ENCODE measurements at regions not wholly inside any gene's neighbourhood (a gene's known extent, or its start where the extent isn't known, plus 50 kb on each side); places are given as distances from the start of the nearest gene placed in this dataset.

GRCh38 chr5:158302029-158302428, 443.1 kb upstream of the CLINT1 start:
- Mint-ChIP-seq H3K4me3 (no peak overlapping the region), H3K36me3 (ENCODE audit: low read depth) (no peaks in the 10 kb centered on the region), H3K9me3 (ENCODE audit: insufficient read depth) (peaks cover 4% of the 10 kb centered on the region), H3K27ac (no peak overlapping the region), H3K27me3 (ENCODE audit: low read depth) (no peaks in the 10 kb centered on the region), H3K4me1 (ENCODE audit: low read depth) (no peaks in the 10 kb centered on the region)
- no peak for DNase-seq
- ChIA-PET POLR2A (no interaction called here), CTCF (interaction anchor here (0.5 kb wide), 1 partner anchor 12 kb away, joined by 3 read pairs; no protein-coding TSS in a partner anchor)
- ATAC-seq, result no peak

- DNase-seq, result no peak
- H3K4me3 Mint-ChIP-seq, result no peak overlapping the region
- no peak overlapping the region for H3K27ac Mint-ChIP-seq
- ChIA-PET CTCF (no interaction called here), POLR2A (no interaction called here)
- H3K9me3 Mint-ChIP-seq (ENCODE audit: insufficient read depth), result peaks cover 6% of the 10 kb centered on the region
- H3K4me1 Mint-ChIP-seq (ENCODE audit: low read depth), result no peaks in the 10 kb centered on the region
- H3K36me3 Mint-ChIP-seq (ENCODE audit: low read depth), result no peaks in the 10 kb centered on the region
- ATAC-seq, result no peak
- H3K27me3 Mint-ChIP-seq (ENCODE audit: low read depth), result no peaks in the 10 kb centered on the region
Measured at GRCh38 chr5:158301186-158301585, 442.2 kb upstream of the CLINT1 start.

DNA sequence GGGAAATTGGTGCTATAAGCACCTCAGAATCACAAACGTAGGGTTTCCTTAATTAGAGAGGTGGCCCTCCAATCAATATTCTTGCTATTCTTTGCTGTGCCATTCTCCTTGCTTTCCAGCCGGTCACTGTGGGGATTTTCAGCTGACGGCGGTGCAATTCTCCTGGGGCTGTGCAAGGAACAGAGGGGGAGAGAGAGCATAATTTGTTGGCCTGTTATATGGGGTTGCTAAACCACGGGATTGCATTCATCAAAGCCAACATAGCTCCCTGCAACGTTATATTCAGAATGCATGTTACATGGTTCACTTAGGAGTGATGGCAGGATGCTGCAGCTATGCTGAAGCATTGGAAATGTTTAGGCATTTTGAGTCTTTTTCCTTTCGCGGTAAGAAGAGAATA, 441.3 kb upstream of the CLINT1 start:
- H3K36me3 Mint-ChIP-seq (ENCODE audit: low read depth), result no peaks in the 10 kb centered on the region

GRCh38 chr5:158297002-158297527, 438.1 kb upstream of the CLINT1 start:
- no peaks in the 10 kb centered on the region for H3K27me3 Mint-ChIP-seq (ENCODE audit: low read depth)

More for the DNA sequence above, 441.3 kb upstream of the CLINT1 start:
- H3K27ac Mint-ChIP-seq, result no peak overlapping the region
- DNase-seq, result no peak
- H3K9me3 Mint-ChIP-seq (ENCODE audit: insufficient read depth), result peaks cover 7% of the 10 kb centered on the region
- CTCF ChIA-PET, result no interaction called here
- POLR2A ChIA-PET, result no interaction called here
- H3K4me3 Mint-ChIP-seq, result no peak overlapping the region
- no peaks in the 10 kb centered on the region for H3K4me1 Mint-ChIP-seq (ENCODE audit: low read depth)
- ATAC-seq, result no peak
- no peaks in the 10 kb centered on the region for H3K27me3 Mint-ChIP-seq (ENCODE audit: low read depth)

GRCh38 chr5:158294701-158295100, 435.8 kb upstream of the CLINT1 start:
- ATAC-seq (no peak), DNase-seq (no peak)
- CTCF ChIA-PET, result no interaction called here
- H3K27ac Mint-ChIP-seq, result no peak overlapping the region
- peaks cover 12% of the 10 kb centered on the region for H3K9me3 Mint-ChIP-seq (ENCODE audit: insufficient read depth)
- no peak overlapping the region for H3K4me3 Mint-ChIP-seq
- POLR2A ChIA-PET, result no interaction called here
- H3K4me1 Mint-ChIP-seq (ENCODE audit: low read depth), result no peaks in the 10 kb centered on the region
- H3K36me3 Mint-ChIP-seq (ENCODE audit: low read depth), result no peaks in the 10 kb centered on the region
- H3K27me3 Mint-ChIP-seq (ENCODE audit: low read depth), result no peaks in the 10 kb centered on the region

More at GRCh38 chr5:158297002-158297527, 438.1 kb upstream of the CLINT1 start:
- no peak for ATAC-seq
- peaks cover 12% of the 10 kb centered on the region for H3K9me3 Mint-ChIP-seq (ENCODE audit: insufficient read depth)
- H3K4me3 Mint-ChIP-seq, result no peak overlapping the region
- no peak for DNase-seq
- H3K27ac Mint-ChIP-seq, result no peak overlapping the region
- no peaks in the 10 kb centered on the region for H3K4me1 Mint-ChIP-seq (ENCODE audit: low read depth)
- ChIA-PET POLR2A (no interaction called here), CTCF (no interaction called here)
- no peaks in the 10 kb centered on the region for H3K36me3 Mint-ChIP-seq (ENCODE audit: low read depth)

GRCh38 chr5:158292981-158293380, 434.0 kb upstream of the CLINT1 start:
- CTCF ChIA-PET, result no interaction called here
- H3K4me3 Mint-ChIP-seq, result no peak overlapping the region
- H3K36me3 Mint-ChIP-seq (ENCODE audit: low read depth), result no peaks in the 10 kb centered on the region
- ATAC-seq (no peak), DNase-seq (no peak)
- no peak overlapping the region for H3K27ac Mint-ChIP-seq
- POLR2A ChIA-PET, result no interaction called here
- H3K27me3 Mint-ChIP-seq (ENCODE audit: low read depth), result no peaks in the 10 kb centered on the region
- peaks cover 12% of the 10 kb centered on the region for H3K9me3 Mint-ChIP-seq (ENCODE audit: insufficient read depth)
- H3K4me1 Mint-ChIP-seq (ENCODE audit: low read depth), result no peaks in the 10 kb centered on the region

- DNase-seq (no peak), ATAC-seq (no peak)
- POLR2A ChIA-PET, result no interaction called here
- CTCF ChIA-PET, result no interaction called here
- Mint-ChIP-seq H3K36me3 (ENCODE audit: low read depth) (no peaks in the 10 kb centered on the region), H3K27me3 (ENCODE audit: low read depth) (no peaks in the 10 kb centered on the region), H3K27ac (no peak overlapping the region), H3K4me3 (no peak overlapping the region), H3K4me1 (ENCODE audit: low read depth) (no peaks in the 10 kb centered on the region), H3K9me3 (ENCODE audit: insufficient read depth) (peaks cover 3% of the 10 kb centered on the region)
Measured at GRCh38 chr5:158289967-158290366, 431.0 kb upstream of the CLINT1 start.

GRCh38 chr5:158288272-158288657, 429.3 kb upstream of the CLINT1 start:
- no peak overlapping the region for H3K4me3 Mint-ChIP-seq
- no peak for DNase-seq
- POLR2A ChIA-PET, result no interaction called here
- no peaks in the 10 kb centered on the region for H3K4me1 Mint-ChIP-seq (ENCODE audit: low read depth)
- no peak for ATAC-seq
- H3K27ac Mint-ChIP-seq, result no peak overlapping the region
- no peaks in the 10 kb centered on the region for H3K9me3 Mint-ChIP-seq (ENCODE audit: insufficient read depth)
- no peaks in the 10 kb centered on the region for H3K36me3 Mint-ChIP-seq (ENCODE audit: low read depth)
- H3K27me3 Mint-ChIP-seq (ENCODE audit: low read depth), result no peaks in the 10 kb centered on the region
- CTCF ChIA-PET, result no interaction called here

- ATAC-seq (no peak), DNase-seq (no peak)
- H3K27me3 Mint-ChIP-seq (ENCODE audit: low read depth), result no peaks in the 10 kb centered on the region
- ChIA-PET POLR2A (no interaction called here), CTCF (no interaction called here)
- H3K27ac Mint-ChIP-seq, result no peak overlapping the region
- H3K9me3 Mint-ChIP-seq (ENCODE audit: insufficient read depth), result no peaks in the 10 kb centered on the region
- no peaks in the 10 kb centered on the region for H3K4me1 Mint-ChIP-seq (ENCODE audit: low read depth)
- H3K36me3 Mint-ChIP-seq (ENCODE audit: low read depth), result no peaks in the 10 kb centered on the region
- H3K4me3 Mint-ChIP-seq, result no peak overlapping the region
Measured at GRCh38 chr5:158287643-158288271, 428.8 kb upstream of the CLINT1 start.

- CTCF ChIA-PET, result no interaction called here
- POLR2A ChIA-PET, result no interaction called here
- Mint-ChIP-seq H3K4me1 (ENCODE audit: low read depth) (no peaks in the 10 kb centered on the region), H3K27me3 (ENCODE audit: low read depth) (no peaks in the 10 kb centered on the region), H3K9me3 (ENCODE audit: insufficient read depth) (no peaks in the 10 kb centered on the region), H3K27ac (no peak overlapping the region), H3K4me3 (no peak overlapping the region), H3K36me3 (ENCODE audit: low read depth) (no peaks in the 10 kb centered on the region)
- DNase-seq (no peak), ATAC-seq (no peak)
Measured at GRCh38 chr5:158286827-158287226, 427.9 kb upstream of the CLINT1 start.

DNA sequence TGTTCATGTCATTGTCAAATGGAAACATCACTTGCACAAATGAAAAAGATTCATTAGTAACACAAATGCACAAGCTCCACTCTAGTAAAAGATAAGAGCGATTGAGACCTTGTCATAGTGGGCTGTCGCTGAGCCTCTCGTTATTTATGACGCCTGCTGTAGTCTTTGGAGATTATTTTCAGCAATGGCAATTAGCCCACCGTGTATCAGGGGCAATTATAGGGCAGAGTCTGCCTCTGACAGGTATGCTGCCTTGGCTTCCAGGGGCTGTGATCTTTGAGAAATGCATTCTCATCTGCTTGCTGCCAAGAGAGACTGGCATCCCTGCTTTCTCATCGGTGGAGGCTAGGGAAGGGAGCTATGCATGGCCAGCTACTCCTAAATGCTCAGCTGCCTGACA, 426.8 kb upstream of the CLINT1 start:
- DNase-seq (no peak), ATAC-seq (no peak)
- H3K27ac Mint-ChIP-seq, result no peak overlapping the region
- POLR2A ChIA-PET, result no interaction called here
- H3K4me1 Mint-ChIP-seq (ENCODE audit: low read depth), result no peaks in the 10 kb centered on the region
- no peaks in the 10 kb centered on the region for H3K9me3 Mint-ChIP-seq (ENCODE audit: insufficient read depth)
- no peak overlapping the region for H3K4me3 Mint-ChIP-seq
- CTCF ChIA-PET, result no interaction called here
- H3K36me3 Mint-ChIP-seq (ENCODE audit: low read depth), result no peaks in the 10 kb centered on the region
- no peaks in the 10 kb centered on the region for H3K27me3 Mint-ChIP-seq (ENCODE audit: low read depth)

GRCh38 chr5:158284242-158284641, 425.3 kb upstream of the CLINT1 start:
- H3K9me3 Mint-ChIP-seq (ENCODE audit: insufficient read depth), result no peaks in the 10 kb centered on the region
- no peak for ATAC-seq
- H3K27me3 Mint-ChIP-seq (ENCODE audit: low read depth), result no peaks in the 10 kb centered on the region
- no peak overlapping the region for H3K4me3 Mint-ChIP-seq
- DNase-seq, result no peak
- H3K36me3 Mint-ChIP-seq (ENCODE audit: low read depth), result no peaks in the 10 kb centered on the region
- no peak overlapping the region for H3K27ac Mint-ChIP-seq
- CTCF ChIA-PET, result no interaction called here
- POLR2A ChIA-PET, result no interaction called here
- no peaks in the 10 kb centered on the region for H3K4me1 Mint-ChIP-seq (ENCODE audit: low read depth)

- ChIA-PET POLR2A (no interaction called here), CTCF (no interaction called here)
- Mint-ChIP-seq H3K4me3 (no peak overlapping the region), H3K27ac (no peak overlapping the region), H3K9me3 (ENCODE audit: insufficient read depth) (no peaks in the 10 kb centered on the region), H3K27me3 (ENCODE audit: low read depth) (no peaks in the 10 kb centered on the region), H3K36me3 (ENCODE audit: low read depth) (no peaks in the 10 kb centered on the region), H3K4me1 (ENCODE audit: low read depth) (no peaks in the 10 kb centered on the region)
- DNase-seq, result no peak
- ATAC-seq, result no peak
Measured at GRCh38 chr5:158283397-158283796, 424.5 kb upstream of the CLINT1 start.
